Lung microvascular endothelial cell (primary cell): ENCODE measurements at regions not wholly inside any gene's neighbourhood (a gene's known extent, or its start where the extent isn't known, plus 50 kb on each side); places are given as distances from the start of the nearest gene placed in this dataset.

Experiments
- DNase-seq, 2 donors: peaks; one replicate each; pipeline versions ENCODE4 v3.0.0 to v3.0.0-alpha.2; 2010; ENCODE audit warnings: low read depth in 2 of 2

DNA sequence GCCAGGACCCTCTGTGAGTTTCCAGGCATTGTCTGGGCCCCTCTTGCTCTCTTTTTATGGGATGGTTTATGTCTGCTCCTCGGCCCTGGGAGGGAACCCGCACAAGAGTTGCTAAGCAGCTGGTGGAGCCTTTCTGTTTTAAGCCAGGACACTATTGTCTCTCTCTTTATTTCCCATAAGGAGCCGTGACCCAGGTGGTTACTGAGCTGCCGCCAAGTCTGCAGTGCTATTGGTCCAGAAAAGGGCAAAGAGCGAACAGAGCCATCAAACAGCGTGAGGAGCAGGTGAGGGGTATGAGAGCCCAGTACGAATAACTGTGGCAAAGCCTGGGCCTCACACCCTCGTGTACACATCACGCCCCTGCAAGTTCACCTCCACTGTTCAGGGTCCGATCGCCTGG is 280.2 kb downstream of the SHQ1 start:
- no peak for DNase-seq

DNA sequence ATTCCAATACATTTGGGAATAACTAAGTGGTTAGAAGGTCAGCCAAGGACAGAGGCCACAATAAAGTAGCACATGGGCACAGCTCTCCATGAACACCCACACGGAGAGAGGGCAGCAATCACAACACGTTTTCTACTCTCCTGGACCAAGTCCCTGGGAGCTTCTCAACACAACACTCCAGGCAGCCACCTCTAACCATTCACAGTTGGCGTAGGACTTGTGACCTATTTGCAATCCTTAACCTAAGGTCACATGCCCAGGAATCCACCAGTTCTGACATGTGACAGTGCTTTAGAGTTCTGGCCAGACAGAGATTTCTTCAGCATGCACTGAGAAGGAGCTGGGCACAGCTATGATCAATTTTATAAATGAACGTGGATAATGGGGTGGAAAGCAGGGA is 280.8 kb downstream of the SHQ1 start:
- no peak for DNase-seq

DNA sequence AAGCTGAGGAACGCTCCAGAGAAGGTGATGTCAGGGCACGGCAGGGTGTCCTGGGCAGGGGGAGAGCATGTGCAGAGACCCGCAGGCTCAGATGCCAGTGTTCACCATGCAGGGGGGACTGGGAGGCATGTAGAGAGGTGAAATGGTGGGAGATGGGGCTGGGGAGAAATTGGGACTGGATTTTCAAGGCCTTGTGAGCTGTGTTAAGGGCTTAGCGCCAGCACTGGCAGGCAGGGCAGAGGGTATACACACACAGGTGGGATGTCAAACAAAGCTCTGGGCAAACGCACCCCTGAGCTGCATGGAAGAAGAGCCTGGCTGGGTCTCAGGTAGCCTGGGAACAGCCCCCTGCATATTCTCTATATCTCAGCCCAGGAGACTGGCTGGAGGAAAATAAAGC is 282.7 kb downstream of the SHQ1 start:
- no peak for DNase-seq

DNA sequence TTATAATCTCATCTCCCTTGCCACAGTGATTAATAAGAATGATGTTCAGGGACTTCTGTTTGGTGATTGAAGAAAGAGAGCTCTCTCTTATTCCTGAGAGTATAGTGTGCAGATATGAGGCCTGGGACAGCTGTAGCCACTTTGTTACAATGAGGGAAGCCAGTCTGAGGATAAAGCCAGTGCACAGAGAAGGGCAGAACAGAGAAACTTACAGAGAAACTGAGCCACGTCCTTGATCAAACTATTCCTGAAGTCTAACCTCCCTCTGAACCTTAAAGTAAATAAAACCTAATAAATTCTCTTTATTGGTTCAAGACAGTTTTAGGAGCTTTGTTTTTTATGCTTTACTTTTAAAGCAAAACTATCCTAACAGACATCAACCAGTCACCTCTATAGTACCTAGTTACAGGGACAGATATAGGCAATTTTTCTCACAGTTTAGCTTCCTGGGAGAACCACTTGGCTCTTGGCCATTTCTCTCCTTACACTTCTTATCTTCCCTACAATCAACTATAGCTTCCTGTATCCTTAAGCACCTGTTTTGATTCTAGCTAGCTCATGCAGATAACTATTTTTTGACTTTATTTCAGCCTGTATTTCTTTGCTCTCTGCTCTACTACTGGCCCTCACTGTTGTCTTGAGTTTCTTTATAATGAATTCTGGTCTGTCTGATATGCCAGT is 284.4 kb downstream of the SHQ1 start:
- no peak for DNase-seq

DNA sequence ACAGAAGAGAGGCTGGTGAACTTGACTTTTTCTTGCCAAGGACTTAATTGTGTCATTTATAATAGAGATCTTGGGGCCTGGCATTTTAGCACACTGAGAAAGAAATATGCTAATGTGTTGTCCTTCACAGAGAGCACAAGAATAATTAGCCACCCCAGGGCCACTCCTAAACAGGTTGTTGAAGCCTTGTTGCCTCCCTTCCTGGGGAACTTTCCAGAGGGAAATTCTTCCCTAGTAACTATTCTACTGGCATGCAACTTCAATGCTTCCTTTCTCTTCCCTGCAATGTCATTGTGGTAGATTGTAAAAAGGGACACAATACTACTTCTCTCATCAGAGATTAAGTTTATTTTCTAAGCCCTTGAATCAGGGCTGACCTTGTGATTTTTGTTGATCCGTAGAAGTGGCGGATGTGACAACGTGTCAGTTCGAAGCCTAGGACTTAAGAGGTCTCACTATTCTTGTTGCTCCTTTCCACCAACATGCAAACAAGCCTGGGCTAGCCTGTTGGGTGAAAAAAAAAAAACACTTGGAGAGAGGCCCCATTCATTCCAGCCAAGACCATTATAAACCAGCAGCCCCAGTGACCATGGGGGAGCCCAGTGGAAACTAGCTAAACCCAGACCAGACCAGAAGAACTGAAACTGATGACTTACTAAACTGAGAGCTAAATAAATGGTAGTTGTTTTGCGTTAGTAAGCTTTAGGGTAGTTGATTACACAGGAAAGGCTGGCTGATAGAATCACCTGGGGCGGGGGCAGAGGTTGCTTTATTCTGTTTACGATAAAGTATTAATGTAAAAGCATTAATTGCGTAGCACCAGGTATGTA is 287.2 kb downstream of the SHQ1 start:
- DNase-seq, result no peak

DNA sequence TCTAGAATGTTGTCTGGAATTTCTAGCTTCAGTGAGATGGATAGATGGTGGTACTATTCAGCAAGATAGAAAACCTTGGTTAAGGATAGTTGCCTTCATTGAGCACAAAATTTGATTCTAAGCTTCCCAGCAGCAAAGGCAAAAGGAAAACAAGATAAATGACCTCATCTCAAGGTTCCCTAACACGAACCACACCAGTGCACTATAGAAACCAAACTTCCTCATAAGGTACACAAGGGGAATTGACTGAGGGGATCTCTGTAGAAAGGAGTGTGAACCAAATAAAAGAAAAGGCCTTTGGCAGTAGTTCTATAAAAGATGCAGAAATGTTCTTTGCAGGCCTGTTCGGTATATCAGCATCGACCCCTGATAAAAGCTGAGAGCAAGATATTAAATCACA is 288.9 kb downstream of the SHQ1 start:
- DNase-seq, result no peak

DNA sequence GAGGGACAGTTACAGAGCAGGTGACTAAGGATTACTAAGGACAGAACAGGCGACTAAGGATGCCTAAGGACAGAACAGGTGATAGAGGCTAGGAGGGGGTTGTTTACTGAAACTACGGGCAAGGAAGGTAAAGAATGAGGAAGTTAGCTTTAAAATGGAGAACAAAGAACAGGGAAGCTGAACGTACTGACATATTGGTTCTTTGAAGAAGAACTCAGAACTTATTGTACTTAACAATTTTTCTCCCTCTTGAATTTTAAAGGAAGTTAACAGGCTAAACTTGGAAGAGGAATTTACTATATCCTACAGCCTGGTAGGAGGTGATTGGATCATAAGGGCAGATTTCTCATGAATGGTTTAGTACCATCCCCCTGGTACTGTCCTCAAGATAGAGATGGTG is 290.2 kb downstream of the SHQ1 start:
- no peak for DNase-seq

DNA sequence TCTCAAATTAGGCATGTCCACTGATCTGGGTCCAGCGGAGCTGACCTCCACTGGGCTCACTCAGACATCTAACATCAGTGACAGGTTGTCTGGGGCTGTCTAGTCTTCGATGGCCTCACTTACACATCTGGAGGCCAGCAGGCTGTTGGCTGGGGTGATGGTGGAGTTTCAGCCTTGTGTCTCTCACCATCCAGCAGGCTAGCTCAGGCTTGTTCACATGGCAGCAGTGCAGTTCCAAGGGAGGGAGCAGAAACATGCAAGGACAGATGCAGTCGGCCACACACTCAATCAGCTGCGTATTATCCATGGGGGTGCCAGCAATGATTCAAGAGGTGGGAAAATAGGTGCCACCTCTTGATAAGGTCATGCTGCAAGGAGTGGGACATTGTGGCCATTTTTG is 292.5 kb downstream of the SHQ1 start:
- DNase-seq, result no peak

DNA sequence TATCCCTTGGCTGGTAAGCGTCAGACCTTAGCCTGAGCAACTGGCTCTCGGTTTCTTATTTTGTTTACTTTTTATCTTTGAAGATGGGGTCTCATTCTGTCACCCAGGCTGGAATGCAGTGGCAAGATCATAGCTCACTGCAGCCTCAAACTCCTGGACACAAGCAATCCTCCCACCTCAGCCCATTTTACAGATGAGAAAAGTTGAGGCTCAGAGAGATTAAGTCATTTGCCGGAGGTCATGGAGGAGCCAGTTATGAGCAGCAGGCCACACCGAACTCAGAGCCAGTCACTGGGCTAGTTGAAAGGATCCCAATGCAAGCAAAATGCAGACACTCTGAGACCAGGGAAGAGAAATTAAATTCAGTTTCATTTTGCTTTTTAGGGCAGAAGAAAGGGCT is 293.6 kb downstream of the SHQ1 start:
- DNase-seq, result no peak

DNA sequence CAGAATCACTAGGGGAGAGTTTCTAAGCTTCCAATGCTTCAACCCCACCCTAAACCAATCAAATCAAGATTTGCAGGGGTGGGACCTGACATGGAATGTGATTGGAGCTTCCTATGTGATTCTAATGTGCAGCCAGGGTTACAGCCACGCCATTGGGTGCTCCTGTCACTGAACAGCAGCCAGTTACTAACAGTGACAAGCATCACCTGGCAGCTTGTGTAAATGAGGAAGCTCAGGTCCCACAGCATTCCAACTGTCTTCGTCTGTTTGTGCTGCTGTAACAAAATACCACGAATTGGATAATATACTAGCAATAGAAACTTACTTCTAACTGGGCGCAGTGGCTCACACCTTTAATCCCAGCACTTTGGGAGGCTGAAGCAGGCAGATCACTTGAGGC is 294.9 kb downstream of the SHQ1 start:
- no peak for DNase-seq

DNA sequence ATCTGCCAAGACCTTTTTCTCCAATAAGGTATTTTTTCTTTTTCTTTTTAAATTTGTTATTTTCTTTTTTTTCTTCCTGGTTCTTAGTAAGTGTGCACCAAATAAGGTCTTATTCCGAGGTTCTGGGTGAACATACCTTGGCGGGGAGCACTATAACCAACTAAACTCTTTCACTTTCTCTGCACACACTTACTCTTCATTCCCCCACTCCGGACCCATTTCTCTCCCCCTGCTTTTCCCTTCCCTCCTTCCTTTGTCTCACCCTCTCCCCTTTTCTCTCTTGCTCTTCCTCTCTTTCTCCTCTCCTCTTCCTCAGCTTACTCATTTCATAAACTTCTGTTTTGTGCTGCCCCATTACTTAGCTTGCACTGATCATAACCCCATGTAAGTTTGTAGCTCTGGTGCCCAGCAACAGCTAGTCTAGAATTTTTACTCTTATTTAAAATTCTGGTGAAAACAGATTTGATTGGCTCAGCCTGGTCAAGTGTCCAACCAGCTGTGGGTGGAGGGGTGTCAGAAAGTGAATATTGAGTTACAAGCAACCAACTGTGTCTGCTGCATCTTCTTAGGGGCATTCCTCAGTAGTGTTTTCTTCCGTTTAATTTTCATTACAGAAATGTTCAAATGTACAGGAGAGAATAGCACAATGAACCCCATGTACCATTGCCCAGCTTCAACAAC is 297.5 kb downstream of the SHQ1 start:
- no peak for DNase-seq

DNA sequence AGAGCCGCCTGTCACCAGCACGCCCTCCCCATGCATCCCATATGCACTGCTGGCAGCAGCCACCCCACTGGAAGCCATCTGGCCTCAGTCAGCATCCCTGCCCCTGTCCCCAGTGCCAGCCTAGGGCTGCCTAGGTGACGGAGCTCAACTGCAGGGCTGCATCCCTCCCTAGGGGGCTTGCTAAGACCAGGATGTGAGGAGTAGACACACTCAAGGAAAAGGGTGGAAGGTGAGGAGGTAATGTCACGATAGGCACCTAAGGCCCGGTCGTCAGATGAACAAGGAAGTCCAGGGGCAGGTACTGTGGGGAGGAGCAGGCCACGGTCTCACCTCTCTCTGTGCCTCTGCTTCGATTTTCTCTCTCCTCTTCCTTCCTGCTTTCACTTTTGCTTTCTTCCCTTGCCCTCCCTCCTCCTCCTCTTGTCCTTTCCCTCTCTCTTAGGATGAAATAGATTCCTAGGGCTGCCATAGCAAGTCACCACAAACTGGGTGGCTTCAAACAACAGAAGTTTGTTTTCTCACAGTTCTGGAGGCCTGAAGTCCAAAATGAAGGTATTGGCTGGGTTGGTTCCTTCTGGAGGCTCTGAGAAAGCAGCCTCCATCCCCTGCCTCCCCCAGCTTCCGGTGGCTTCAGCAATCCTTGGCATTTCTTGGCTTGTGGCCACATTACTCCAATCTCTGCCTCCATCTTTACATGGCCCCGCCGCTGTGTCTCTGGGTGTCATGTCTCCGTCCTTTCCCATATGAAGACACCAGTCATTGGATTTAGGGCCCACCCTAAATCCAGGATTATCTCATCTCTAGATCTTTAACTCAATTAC is 298.3 kb downstream of the SHQ1 start:
- DNase-seq, result no peak

DNA sequence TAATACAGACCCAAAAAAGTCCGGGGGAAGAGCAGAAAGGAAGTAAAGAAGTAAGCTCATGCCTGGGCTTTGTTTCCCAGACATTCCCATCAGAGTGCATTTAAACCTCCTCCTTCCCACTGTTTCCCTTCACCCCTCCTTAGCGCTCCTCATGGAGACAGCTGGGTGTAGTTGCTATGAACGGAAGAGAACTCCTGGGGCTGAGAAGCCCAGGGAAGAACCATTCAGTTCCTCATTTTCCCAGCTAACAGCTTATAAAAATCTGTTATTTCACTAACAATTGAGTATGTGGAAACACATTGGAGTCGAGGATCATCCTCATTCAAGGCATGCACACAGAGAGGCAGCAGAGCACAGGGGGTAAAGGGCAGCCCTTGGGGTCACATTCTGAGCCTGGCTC is 299.3 kb downstream of the SHQ1 start:
- DNase-seq, result no peak

DNA sequence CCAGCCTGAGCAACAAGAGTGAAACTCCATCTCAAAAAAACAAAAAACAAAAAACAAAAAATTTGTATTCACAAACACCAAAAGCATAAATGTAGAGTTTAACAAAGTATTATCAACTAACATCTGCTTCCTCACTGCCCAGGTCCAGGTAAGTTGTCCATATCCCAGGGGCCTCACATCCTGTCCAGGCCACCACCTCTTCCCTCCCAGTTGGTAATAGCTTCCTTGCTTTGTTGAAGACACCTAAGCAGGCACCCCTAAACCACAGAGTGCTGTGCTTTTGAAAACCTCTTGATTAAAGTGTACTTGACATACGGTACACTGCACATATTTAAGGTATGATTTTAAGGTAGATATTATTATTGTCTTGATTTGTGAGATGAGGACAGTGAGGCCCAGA is 299.8 kb downstream of the SHQ1 start:
- no peak for DNase-seq

DNA sequence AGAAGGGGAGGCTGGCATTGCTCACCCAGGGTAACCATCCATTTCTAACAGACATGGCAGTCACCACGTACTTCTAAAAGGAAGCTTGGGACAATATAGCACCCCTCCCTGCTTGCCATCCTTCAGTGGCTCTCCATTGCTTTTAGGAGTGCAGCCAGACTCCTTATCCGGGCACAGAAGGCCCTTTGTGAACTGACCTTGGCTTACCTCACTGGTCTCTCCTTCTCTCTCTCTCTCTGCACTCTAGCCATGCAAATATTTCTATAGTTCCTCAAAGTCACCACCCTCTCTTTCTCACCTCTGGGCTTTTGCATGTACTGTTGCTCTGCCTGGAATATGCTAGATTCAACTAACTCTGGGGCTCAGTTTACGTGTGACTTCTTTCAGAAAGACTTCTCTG is 301.1 kb downstream of the SHQ1 start:
- DNase-seq, result no peak

DNA sequence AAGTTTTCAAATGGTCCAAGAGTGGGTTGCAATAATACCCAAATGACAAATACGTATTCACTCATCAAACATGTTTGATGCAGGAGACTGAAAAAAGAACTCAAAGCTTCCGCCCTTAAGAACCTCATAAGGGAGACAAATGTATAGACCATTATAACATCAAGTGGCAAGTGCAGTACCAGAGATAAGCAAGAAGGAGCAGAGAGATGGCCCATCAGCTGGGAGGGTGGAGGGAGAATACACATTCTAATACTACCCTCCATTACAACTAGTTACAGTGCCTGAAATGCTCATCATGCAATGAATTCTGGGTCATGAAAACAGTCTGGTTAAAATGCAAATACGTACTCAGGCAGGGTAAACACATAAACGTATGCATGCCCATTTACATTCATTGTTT is 304.0 kb downstream of the SHQ1 start:
- no peak for DNase-seq

DNA sequence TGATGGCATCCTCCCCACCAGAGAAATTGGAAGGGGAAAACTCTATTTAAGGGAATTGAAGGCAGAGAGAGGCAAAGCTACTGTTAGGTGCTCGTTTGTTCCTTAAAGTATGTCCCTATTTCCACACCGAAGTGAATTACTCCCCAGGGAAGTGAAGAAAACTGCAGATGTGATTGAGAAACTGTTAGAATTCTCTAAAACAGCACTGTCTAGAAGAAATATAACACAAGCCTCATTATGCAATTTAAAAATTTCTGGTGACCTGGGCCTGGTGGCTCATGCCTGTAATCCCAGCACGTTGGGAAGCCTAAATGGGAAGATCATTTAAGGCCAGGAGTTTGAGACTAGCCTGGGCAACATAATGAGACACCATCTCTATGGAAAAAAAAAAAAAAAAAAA is 305.0 kb downstream of the SHQ1 start:
- no peak for DNase-seq

DNA sequence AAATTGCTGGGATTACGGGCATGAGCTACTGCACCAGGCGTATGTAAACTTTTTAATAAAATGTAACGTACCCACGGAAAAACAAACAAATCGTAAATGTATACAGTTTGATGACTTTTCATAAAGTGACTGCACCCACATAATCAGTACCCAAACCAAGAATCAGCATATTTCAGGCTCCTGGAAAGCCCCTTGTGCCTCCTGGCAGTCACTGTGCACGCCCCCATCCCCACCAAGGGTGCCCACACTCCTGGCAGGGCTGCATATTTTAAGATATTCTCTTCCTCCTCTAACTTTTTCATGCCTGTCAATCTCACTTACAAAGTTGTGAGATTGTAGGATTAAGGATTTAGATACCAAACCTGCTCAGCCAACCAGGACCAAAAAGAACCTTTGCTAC is 305.5 kb downstream of the SHQ1 start:
- DNase-seq, result no peak

DNA sequence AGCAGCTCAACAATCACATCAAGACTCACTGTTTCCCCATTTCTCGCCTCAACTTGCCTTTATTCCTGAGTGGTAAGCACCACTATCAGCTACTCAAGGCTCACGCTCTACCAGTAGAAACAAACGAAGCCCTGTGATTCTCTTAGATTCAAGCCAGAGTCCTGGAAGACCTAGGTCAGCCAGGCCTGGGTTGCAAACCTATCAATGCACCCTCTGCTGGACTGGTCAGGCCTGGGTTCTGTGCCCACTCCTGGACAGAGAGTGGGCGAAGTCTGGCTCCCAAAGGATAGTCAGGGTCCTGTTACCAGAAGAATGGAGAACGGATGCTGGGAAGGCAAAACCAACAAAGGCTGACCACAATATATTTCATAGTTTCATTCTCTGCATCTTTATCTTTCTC is 308.4 kb downstream of the SHQ1 start:
- no peak for DNase-seq

DNA sequence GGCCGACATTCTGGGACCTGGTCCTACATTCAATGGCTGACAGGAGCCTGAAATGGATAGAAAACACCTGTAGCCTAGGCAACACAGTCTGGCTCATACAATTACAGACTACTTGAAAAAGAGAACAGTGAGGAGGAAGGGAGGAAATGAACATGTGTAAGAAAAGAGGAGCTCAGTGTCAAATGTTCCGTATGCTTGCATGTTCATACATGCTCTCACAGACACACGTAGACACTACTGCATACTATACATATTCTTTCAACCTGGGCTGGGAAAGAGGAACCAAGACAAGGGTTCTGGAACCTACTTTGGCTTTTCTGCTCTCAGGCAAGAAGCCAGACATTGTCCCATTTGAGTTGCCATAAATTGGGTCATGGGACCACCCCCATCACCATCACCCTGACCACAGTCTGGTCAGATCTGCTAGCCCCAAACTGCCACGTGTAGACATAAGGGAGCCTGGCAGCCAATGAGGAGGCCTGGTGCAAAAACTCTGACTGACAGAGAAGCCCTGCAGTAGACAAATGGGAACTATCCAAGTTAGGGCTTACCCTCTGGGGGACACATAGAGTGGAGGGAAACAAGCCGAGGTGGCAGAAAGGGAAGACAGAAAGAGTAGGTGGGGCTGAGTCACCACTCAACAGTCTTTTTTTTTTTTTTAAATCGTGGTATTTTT is 310.0 kb downstream of the SHQ1 start:
- DNase-seq, result no peak

DNA sequence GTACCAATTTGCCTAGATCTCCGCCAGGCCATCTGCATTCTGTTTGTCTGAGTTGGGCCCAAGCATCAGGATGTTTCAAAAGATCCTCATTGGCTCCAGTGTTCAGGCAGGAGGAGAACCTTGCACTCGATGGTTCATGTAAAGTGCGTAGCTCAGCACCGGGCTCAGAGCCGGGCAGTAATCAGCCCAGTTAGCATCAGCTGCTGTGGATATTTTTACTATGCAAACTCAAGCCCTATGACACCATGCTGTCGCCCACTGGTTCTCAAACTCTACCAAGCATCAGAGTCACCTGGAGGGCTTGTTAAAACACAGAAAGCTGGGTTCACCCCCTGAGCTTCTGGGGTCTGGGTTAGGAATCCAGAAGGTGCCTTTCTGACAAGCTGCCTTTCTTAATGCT is 310.8 kb downstream of the SHQ1 start:
- no peak for DNase-seq
